A673 (cell line): ENCODE measurements at regions not wholly inside any gene's neighbourhood (a gene's known extent, or its start where the extent isn't known, plus 50 kb on each side); places are given as distances from the start of the nearest gene placed in this dataset.

Source experiments
- CTCF ChIP-seq: fragments of 300-800, 200-600 bp; sonication (generic); conservative IDR thresholded peaks from 2 replicates; pipeline ENCODE4 v1.5.1; 2017; ENCODE audit warnings: low read depth, mild to moderate bottlenecking, antibody characterized with exemption, low read length, moderate library complexity, mixed read lengths
- EZH2 ChIP-seq: fragments of 200-600 bp; sonication (generic); IDR thresholded peaks from 2 replicates; pipeline ENCODE4 v1.6.1; 2017; ENCODE audit warnings: borderline replicate concordance, low read depth, mild to moderate bottlenecking, mixed read lengths, antibody characterized with exemption, low read length; ENCODE audit not compliant: poor library complexity, severe bottlenecking

- TF ChIP-seq CTCF: no peak
- no peak for TF ChIP-seq EZH2
Measured at GRCh38 chr12:127024791-127025190, 1242.2 kb upstream of the TMEM132C start.
